ENCODE measurements at regions not wholly inside any gene's neighbourhood (a gene's known extent, or its start where the extent isn't known, plus 50 kb on each side); places are given as distances from the start of the nearest gene placed in this dataset.

GRCh38 chr1:76724816-76725215 lies 142.5 kb upstream of the ST6GALNAC5 start:
- Mint-ChIP-seq H3K27me3 (ENCODE audit: insufficient read depth, unreplicated experiment) (no peaks in the 10 kb centered on the region), H3K27ac (ENCODE audit: low read depth, unreplicated experiment) (no peak overlapping the region), H3K4me3 (ENCODE audit: unreplicated experiment) (no peak overlapping the region), H3K36me3 (ENCODE audit: insufficient read depth, unreplicated experiment) (no peaks in the 10 kb centered on the region), H3K9me3 (ENCODE audit: unreplicated experiment) (no peaks in the 10 kb centered on the region), H3K4me1 (ENCODE audit: insufficient read depth, unreplicated experiment) (no peaks in the 10 kb centered on the region)
- ChIA-PET POLR2A (no interaction called here), CTCF (interaction anchor here (0.6 kb wide), 1 partner anchor 355 kb away, joined by 3 read pairs; no protein-coding TSS in a partner anchor)
- intact Hi-C loops (cut with micrococcal nuclease), result no loop called here
- DNase-seq (ENCODE audit: unreplicated experiment), result no peak
- TF ChIP-seq CTCF (IDR thresholded peaks at IDR 0.05; ENCODE audit: unreplicated experiment), result no peak
- no TSS peak for BruUV-seq (replicated peaks)

GRCh38 chr1:76725864-76726619 lies 141.2 kb upstream of the ST6GALNAC5 start:
- H3K9me3 Mint-ChIP-seq (ENCODE audit: unreplicated experiment), result no peaks in the 10 kb centered on the region
- no peaks in the 10 kb centered on the region for H3K4me1 Mint-ChIP-seq (ENCODE audit: insufficient read depth, unreplicated experiment)
- BruUV-seq (replicated peaks), result no TSS peak
- CTCF ChIA-PET, result interaction anchor here (0.5 to 0.7 kb wide), 3 partner anchors 10 to 735 kb away, joined by 3 to 5 read pairs (median 3); no protein-coding TSS in a partner anchor
- H3K4me3 Mint-ChIP-seq (ENCODE audit: unreplicated experiment), result no peak overlapping the region
- intact Hi-C loops (cut with micrococcal nuclease), result no loop called here
- H3K27ac Mint-ChIP-seq (ENCODE audit: low read depth, unreplicated experiment), result no peak overlapping the region
- H3K27me3 Mint-ChIP-seq (ENCODE audit: insufficient read depth, unreplicated experiment), result no peaks in the 10 kb centered on the region
- DNase-seq (ENCODE audit: unreplicated experiment), result no peak
- no peaks in the 10 kb centered on the region for H3K36me3 Mint-ChIP-seq (ENCODE audit: insufficient read depth, unreplicated experiment)
- POLR2A ChIA-PET, result no interaction called here
- TF ChIP-seq CTCF (IDR thresholded peaks at IDR 0.05; ENCODE audit: unreplicated experiment), result no peak

GRCh38 chr1:76727520-76727919 lies 139.8 kb upstream of the ST6GALNAC5 start:
- Mint-ChIP-seq H3K36me3 (ENCODE audit: insufficient read depth, unreplicated experiment) (no peaks in the 10 kb centered on the region), H3K27ac (ENCODE audit: low read depth, unreplicated experiment) (no peak overlapping the region), H3K27me3 (ENCODE audit: insufficient read depth, unreplicated experiment) (no peaks in the 10 kb centered on the region), H3K9me3 (ENCODE audit: unreplicated experiment) (no peaks in the 10 kb centered on the region), H3K4me1 (ENCODE audit: insufficient read depth, unreplicated experiment) (no peaks in the 10 kb centered on the region), H3K4me3 (ENCODE audit: unreplicated experiment) (no peak overlapping the region)
- intact Hi-C loops (cut with micrococcal nuclease), result no loop called here
- TF ChIP-seq CTCF (IDR thresholded peaks at IDR 0.05; ENCODE audit: unreplicated experiment), result no peak
- no peak for DNase-seq (ENCODE audit: unreplicated experiment)
- POLR2A ChIA-PET, result interaction anchor here (0.7 kb wide), 1 partner anchor 329 kb away, joined by 3 read pairs; no protein-coding TSS in a partner anchor
- BruUV-seq (replicated peaks), result no TSS peak
- CTCF ChIA-PET, result interaction anchor here (0.6 to 0.7 kb wide), 2 partner anchors 39 to 411 kb away, joined by 3 read pairs; no protein-coding TSS in a partner anchor

- no peak for TF ChIP-seq CTCF (IDR thresholded peaks at IDR 0.05; ENCODE audit: unreplicated experiment)
- H3K9me3 Mint-ChIP-seq (ENCODE audit: unreplicated experiment), result no peaks in the 10 kb centered on the region
- H3K27ac Mint-ChIP-seq (ENCODE audit: low read depth, unreplicated experiment), result no peak overlapping the region
- H3K36me3 Mint-ChIP-seq (ENCODE audit: insufficient read depth, unreplicated experiment), result no peaks in the 10 kb centered on the region
- H3K4me3 Mint-ChIP-seq (ENCODE audit: unreplicated experiment), result no peak overlapping the region
- intact Hi-C loops (cut with micrococcal nuclease), result no loop called here
- ChIA-PET POLR2A (no interaction called here), CTCF (no interaction called here)
- H3K4me1 Mint-ChIP-seq (ENCODE audit: insufficient read depth, unreplicated experiment), result no peaks in the 10 kb centered on the region
- BruUV-seq (replicated peaks), result no TSS peak
- no peaks in the 10 kb centered on the region for H3K27me3 Mint-ChIP-seq (ENCODE audit: insufficient read depth, unreplicated experiment)
- no peak for DNase-seq (ENCODE audit: unreplicated experiment)
Measured at GRCh38 chr1:76729142-76729541, 138.1 kb upstream of the ST6GALNAC5 start.

Data from MCF 10A (cell line).